Osteoblast (primary cell): ENCODE measurements at regions not wholly inside any gene's neighbourhood (a gene's known extent, or its start where the extent isn't known, plus 50 kb on each side); places are given as distances from the start of the nearest gene placed in this dataset.

Experiments used
- DNase-seq: peaks from one replicate; pipeline ENCODE4 v3.0.0; 2011; ENCODE audit warnings: low spot score, mixed read lengths; ENCODE audit not compliant: insufficient read length; ENCODE audit errors: missing footprints
- H2AFZ ChIP-seq: 2 replicates; pipeline ENCODE4 v1.6.0; 2011; ENCODE audit warnings: mild to moderate bottlenecking, low read length
- H3K27ac ChIP-seq: 2 replicates; pipeline ENCODE4 v1.5.1; 2011; ENCODE audit warnings: mild to moderate bottlenecking, low read depth, low read length, moderate library complexity
- H3K27me3 ChIP-seq: 2 replicates; pipeline ENCODE4 v1.6.0; 2012; ENCODE audit warnings: mild to moderate bottlenecking, control low read depth, inconsistent platforms, low read length, moderate library complexity; ENCODE audit not compliant: insufficient read depth
- H3K36me3 ChIP-seq: 2 replicates; pipeline ENCODE4 v1.5.1; 2011; ENCODE audit warnings: mild to moderate bottlenecking, low read length, control low read depth, moderate library complexity; ENCODE audit not compliant: insufficient read depth
- H3K4me1 ChIP-seq: 2 replicates; pipeline ENCODE4 v1.5.1; 2011; ENCODE audit warnings: mild to moderate bottlenecking, low read length, control low read depth, moderate library complexity; ENCODE audit not compliant: insufficient read depth
- H3K4me2 ChIP-seq: 2 replicates; pipeline ENCODE4 v1.6.0; 2011; ENCODE audit warnings: mild to moderate bottlenecking, low read length; ENCODE audit not compliant: insufficient read depth
- H3K4me3 ChIP-seq: fragments of 200-600 bp; sonication (generic); 3 replicates; pipeline ENCODE4 v1.5.1; 2012; ENCODE audit warnings: mild to moderate bottlenecking, low read length, inconsistent platforms; ENCODE audit not compliant: insufficient read depth
- H3K79me2 ChIP-seq: 2 replicates; pipeline ENCODE4 v1.6.0; 2012; ENCODE audit warnings: mild to moderate bottlenecking, low read length, control low read depth, inconsistent platforms; ENCODE audit not compliant: insufficient read depth
- H3K9me3 ChIP-seq: 2 replicates; pipeline ENCODE4 v1.5.1; 2011; ENCODE audit warnings: low read depth, low read length, control low read depth
- H4K20me1 ChIP-seq: 2 replicates; pipeline ENCODE4 v1.6.0; 2012; ENCODE audit warnings: mild to moderate bottlenecking, low read length, control low read depth; ENCODE audit not compliant: insufficient read depth
- CTCF ChIP-seq: IDR thresholded peaks from 2 replicates; pipeline ENCODE4 v1.5.1; 2011; ENCODE audit warnings: mild to moderate bottlenecking, low read depth, low read length, moderate library complexity; ENCODE audit errors: extremely low read depth

GRCh38 chr2:226270285-226271058 lies 529.1 kb downstream of the IRS1 start:
- Histone ChIP-seq H3K27me3 (no peaks in the 10 kb centered on the region), H3K4me3 (no peak overlapping the region), H3K9me3 (no peaks in the 10 kb centered on the region), H3K36me3 (no peaks in the 10 kb centered on the region), H2AFZ (no peak overlapping the region), H4K20me1 (no peaks in the 10 kb centered on the region), H3K4me2 (no peak overlapping the region), H3K79me2 (no peaks in the 10 kb centered on the region), H3K4me1 (no peaks in the 10 kb centered on the region), H3K27ac (no peak overlapping the region)
- no peak for TF ChIP-seq CTCF
- no peak for DNase-seq

GRCh38 chr2:226267516-226268289 lies 531.9 kb downstream of the IRS1 start:
- H3K27ac ChIP-seq: no peak overlapping the region
- no peaks in the 10 kb centered on the region for H3K79me2 ChIP-seq
- H2AFZ ChIP-seq: no peak overlapping the region
- H3K4me1 ChIP-seq: no peaks in the 10 kb centered on the region
- H3K27me3 ChIP-seq: no peaks in the 10 kb centered on the region
- DNase-seq: no peak
- H4K20me1 ChIP-seq: no peaks in the 10 kb centered on the region
- no peaks in the 10 kb centered on the region for H3K9me3 ChIP-seq
- no peaks in the 10 kb centered on the region for H3K36me3 ChIP-seq
- H3K4me3 ChIP-seq: no peak overlapping the region
- TF ChIP-seq CTCF: no peak
- no peak overlapping the region for H3K4me2 ChIP-seq

- Histone ChIP-seq H3K9me3 (no peaks in the 10 kb centered on the region), H3K27ac (peak overlapping the region; percentile 45)
These were observed 542.8 kb downstream of the IRS1 start for GRCh38 chr2:226256709-226257376.

More at GRCh38 chr2:226256709-226257376, 542.8 kb downstream of the IRS1 start:
- Histone ChIP-seq H3K79me2 (no peaks in the 10 kb centered on the region), H3K36me3 (no peaks in the 10 kb centered on the region), H3K4me1 (peaks cover 12% of the 10 kb centered on the region), H3K4me2 (peak overlapping the region; percentile 43), H4K20me1 (no peaks in the 10 kb centered on the region), H3K27me3 (no peaks in the 10 kb centered on the region), H3K4me3 (no peak overlapping the region), H2AFZ (no peak overlapping the region)
- DNase-seq: no peak
- TF ChIP-seq CTCF: no peak
